ENCODE measurements at regions not wholly inside any gene's neighbourhood (a gene's known extent, or its start where the extent isn't known, plus 50 kb on each side); places are given as distances from the start of the nearest gene placed in this dataset.

DNA sequence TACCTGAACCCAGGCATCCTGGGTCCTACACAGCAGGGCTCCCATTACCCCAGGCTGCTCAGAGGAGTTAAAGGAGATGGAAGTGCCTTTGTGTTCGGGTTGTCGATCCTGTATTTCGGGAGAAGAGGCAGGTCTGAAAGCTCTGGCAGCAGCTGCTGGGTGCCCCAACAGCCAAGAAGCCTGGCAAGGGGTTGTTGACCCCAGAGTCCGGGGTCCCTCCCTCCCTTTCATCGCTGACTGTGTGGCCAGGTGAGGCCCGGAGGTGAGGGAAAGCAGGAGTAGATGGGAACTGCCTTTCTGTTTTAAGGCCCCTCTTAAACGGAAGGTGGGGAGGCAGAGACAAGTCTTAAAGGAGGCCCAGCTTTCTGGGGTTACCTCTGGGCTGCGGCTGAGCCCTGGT, 106.0 kb upstream of the SYT13 start:
- Histone ChIP-seq H3K9me2 (replicated peaks; ENCODE audit: low read depth, low read length) (no peaks in the 10 kb centered on the region), H3K4me2 (ENCODE audit: low read depth, low read length, poor library complexity, severe bottlenecking) (no peak overlapping the region), H3K9ac (ENCODE audit: low read depth, low read length, poor library complexity, severe bottlenecking) (no peak overlapping the region)

DNA sequence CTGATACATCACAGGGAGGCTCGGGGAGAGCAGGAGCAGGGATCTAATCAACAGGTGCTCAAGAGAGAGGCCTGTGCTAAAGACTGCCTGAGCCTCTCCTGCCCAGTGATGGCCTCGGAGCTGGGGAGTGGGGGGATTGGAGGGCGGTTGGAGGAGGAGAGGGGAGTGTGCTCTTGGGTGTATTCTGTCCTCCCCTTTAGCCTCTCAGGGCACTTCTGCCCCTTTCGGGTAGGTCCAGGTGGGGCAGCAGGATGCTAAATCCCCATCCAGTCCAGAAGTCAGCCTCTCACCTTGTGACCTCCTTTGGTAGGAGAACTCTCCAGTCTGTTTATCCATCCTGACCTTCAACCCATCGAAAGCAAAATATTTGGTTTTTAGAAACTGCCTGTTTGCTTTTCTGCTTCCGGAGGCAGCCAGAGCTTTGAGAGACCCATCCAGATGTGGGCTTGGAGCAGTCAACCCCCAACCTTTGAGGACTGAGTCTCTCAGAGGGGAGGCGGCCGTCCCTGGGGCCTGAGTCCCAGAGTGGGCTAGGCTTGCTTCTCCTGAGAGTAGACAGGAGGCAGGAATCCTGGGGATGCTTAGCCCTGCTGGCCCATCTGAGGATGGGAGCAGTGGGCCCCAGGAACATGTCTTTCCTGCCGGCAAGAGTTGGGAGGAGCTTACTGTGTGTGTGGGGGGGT, 105.2 kb upstream of the SYT13 start:
- no peak overlapping the region for H2AFZ ChIP-seq (ENCODE audit: low read length)
- H3K9ac ChIP-seq (ENCODE audit: low read depth, low read length, poor library complexity, severe bottlenecking) = no peak overlapping the region
- no peak overlapping the region for H3K4me2 ChIP-seq (ENCODE audit: low read depth, low read length, poor library complexity, severe bottlenecking)
- TF ChIP-seq, protein P1, sequence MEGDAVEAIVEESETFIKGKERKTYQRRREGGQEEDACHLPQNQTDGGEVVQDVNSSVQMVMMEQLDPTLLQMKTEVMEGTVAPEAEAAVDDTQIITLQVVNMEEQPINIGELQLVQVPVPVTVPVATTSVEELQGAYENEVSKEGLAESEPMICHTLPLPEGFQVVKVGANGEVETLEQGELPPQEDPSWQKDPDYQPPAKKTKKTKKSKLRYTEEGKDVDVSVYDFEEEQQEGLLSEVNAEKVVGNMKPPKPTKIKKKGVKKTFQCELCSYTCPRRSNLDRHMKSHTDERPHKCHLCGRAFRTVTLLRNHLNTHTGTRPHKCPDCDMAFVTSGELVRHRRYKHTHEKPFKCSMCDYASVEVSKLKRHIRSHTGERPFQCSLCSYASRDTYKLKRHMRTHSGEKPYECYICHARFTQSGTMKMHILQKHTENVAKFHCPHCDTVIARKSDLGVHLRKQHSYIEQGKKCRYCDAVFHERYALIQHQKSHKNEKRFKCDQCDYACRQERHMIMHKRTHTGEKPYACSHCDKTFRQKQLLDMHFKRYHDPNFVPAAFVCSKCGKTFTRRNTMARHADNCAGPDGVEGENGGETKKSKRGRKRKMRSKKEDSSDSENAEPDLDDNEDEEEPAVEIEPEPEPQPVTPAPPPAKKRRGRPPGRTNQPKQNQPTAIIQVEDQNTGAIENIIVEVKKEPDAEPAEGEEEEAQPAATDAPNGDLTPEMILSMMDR (conservative IDR thresholded peaks at IDR 0.05; ENCODE audit: low read length) = no peak
- no peak for TF ChIP-seq EZH2phosphoT487 (IDR thresholded peaks at IDR 0.05; ENCODE audit: borderline replicate concordance)
- no peaks in the 10 kb centered on the region for H4K20me1 ChIP-seq (ENCODE audit: insufficient read depth, low read length, poor library complexity, severe bottlenecking)
- no peaks in the 10 kb centered on the region for H3K9me3 ChIP-seq (ENCODE audit: insufficient read depth, low read depth, low read length)
- H3K36me3 ChIP-seq (ENCODE audit: insufficient read depth, low read length) = no peaks in the 10 kb centered on the region
- H3K4me3 ChIP-seq (ENCODE audit: low read length, poor library complexity, severe bottlenecking) = no peak overlapping the region
- H3K27me3 ChIP-seq (ENCODE audit: insufficient read depth, low read length, poor library complexity, severe bottlenecking) = no peaks in the 10 kb centered on the region
- no peaks in the 10 kb centered on the region for H3K4me1 ChIP-seq (ENCODE audit: insufficient read depth, low read length, poor library complexity, severe bottlenecking)
- no peaks in the 10 kb centered on the region for H3K9me2 ChIP-seq (replicated peaks; ENCODE audit: low read depth, low read length)
- H3K79me2 ChIP-seq (ENCODE audit: insufficient read depth, low read length) = no peaks in the 10 kb centered on the region
- H3F3A ChIP-seq (ENCODE audit: low read depth) = no peaks in the 10 kb centered on the region

More for the DNA sequence above, 106.0 kb upstream of the SYT13 start:
- H4K20me1 ChIP-seq (ENCODE audit: insufficient read depth, low read length, poor library complexity, severe bottlenecking) = no peaks in the 10 kb centered on the region
- TF ChIP-seq EZH2phosphoT487 (IDR thresholded peaks at IDR 0.05; ENCODE audit: borderline replicate concordance) = no peak
- TF ChIP-seq, protein P1 (conservative IDR thresholded peaks at IDR 0.05; ENCODE audit: low read length) = no peak
- H3K79me2 ChIP-seq (ENCODE audit: insufficient read depth, low read length) = no peaks in the 10 kb centered on the region
- no peaks in the 10 kb centered on the region for H3K36me3 ChIP-seq (ENCODE audit: insufficient read depth, low read length)
- H3F3A ChIP-seq (ENCODE audit: low read depth) = no peaks in the 10 kb centered on the region
- no peaks in the 10 kb centered on the region for H3K4me1 ChIP-seq (ENCODE audit: insufficient read depth, low read length, poor library complexity, severe bottlenecking)
- H3K9me3 ChIP-seq (ENCODE audit: insufficient read depth, low read depth, low read length) = no peaks in the 10 kb centered on the region
- H3K27me3 ChIP-seq (ENCODE audit: insufficient read depth, low read length, poor library complexity, severe bottlenecking) = no peaks in the 10 kb centered on the region
- no peak overlapping the region for H2AFZ ChIP-seq (ENCODE audit: low read length)
- H3K4me3 ChIP-seq (ENCODE audit: low read length, poor library complexity, severe bottlenecking) = no peak overlapping the region

DNA sequence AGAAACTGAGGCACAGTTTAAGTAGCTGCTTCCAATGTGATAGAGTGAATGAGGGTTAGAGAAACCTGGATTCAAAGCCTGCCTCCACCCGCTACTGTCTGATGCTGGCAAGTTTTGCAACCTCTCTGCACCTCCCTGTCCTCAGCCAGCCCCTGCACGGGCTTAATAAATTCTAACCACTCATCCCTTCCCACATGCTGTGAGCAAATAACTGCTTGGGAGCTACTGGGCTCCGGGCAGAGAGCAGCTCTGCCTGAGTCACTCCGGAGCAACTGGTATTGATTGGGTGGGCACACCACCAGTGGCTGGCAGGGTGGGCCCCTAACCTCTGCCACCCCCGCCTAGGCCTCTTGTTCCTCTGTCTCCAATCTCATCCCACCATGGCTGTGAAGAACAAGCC, 104.3 kb upstream of the SYT13 start:
- Histone ChIP-seq H3K4me3 (ENCODE audit: low read length, poor library complexity, severe bottlenecking) (no peak overlapping the region), H3K27me3 (ENCODE audit: insufficient read depth, low read length, poor library complexity, severe bottlenecking) (no peaks in the 10 kb centered on the region)

More for the DNA sequence above, 104.3 kb upstream of the SYT13 start:
- Histone ChIP-seq H3K79me2 (ENCODE audit: insufficient read depth, low read length) (no peaks in the 10 kb centered on the region), H3K4me2 (ENCODE audit: low read depth, low read length, poor library complexity, severe bottlenecking) (no peak overlapping the region), H3K9me3 (ENCODE audit: insufficient read depth, low read depth, low read length) (no peaks in the 10 kb centered on the region), H2AFZ (ENCODE audit: low read length) (no peak overlapping the region), H3K9ac (ENCODE audit: low read depth, low read length, poor library complexity, severe bottlenecking) (no peak overlapping the region), H4K20me1 (ENCODE audit: insufficient read depth, low read length, poor library complexity, severe bottlenecking) (no peaks in the 10 kb centered on the region), H3K9me2 (replicated peaks; ENCODE audit: low read depth, low read length) (no peaks in the 10 kb centered on the region), H3F3A (ENCODE audit: low read depth) (no peaks in the 10 kb centered on the region), H3K36me3 (ENCODE audit: insufficient read depth, low read length) (no peaks in the 10 kb centered on the region), H3K4me1 (ENCODE audit: insufficient read depth, low read length, poor library complexity, severe bottlenecking) (peaks cover 7% of the 10 kb centered on the region)
- TF ChIP-seq, protein P1 (conservative IDR thresholded peaks at IDR 0.05; ENCODE audit: low read length) = no peak
- TF ChIP-seq EZH2phosphoT487 (IDR thresholded peaks at IDR 0.05; ENCODE audit: borderline replicate concordance) = no peak

Measured in Loucy (cell line).